ENCODE measurements at regions not wholly inside any gene's neighbourhood (a gene's known extent, or its start where the extent isn't known, plus 50 kb on each side); places are given as distances from the start of the nearest gene placed in this dataset.
"Not testable (repeated sequence)": the region's sequence is repeated elsewhere in the genome, so short reads cannot be mapped to it uniquely, and the experiment has no call there.

GRCh38 chr13:95391362-95391761 lies 90.1 kb upstream of the ABCC4 start:
- DNase-seq, result no peak

GRCh38 chr13:95391785-95392184 lies 90.5 kb upstream of the ABCC4 start:
- no peak for DNase-seq

GRCh38 chr13:95392597-95392996 lies 91.3 kb upstream of the ABCC4 start:
- no peak for DNase-seq

- DNase-seq, result no peak
Measured at GRCh38 chr13:95403349-95404140, 102.3 kb upstream of the ABCC4 start.

GRCh38 chr13:95404141-95404882 lies 103.1 kb upstream of the ABCC4 start:
- peak; percentile 79 for DNase-seq

- no peak for DNase-seq
Measured at GRCh38 chr13:95406176-95406575, 104.9 kb upstream of the ABCC4 start.

GRCh38 chr13:95411428-95412040 lies 110.3 kb upstream of the ABCC4 start:
- DNase-seq, result peak; percentile 6

- no peak for DNase-seq
Measured at GRCh38 chr13:95418946-95419345, 117.7 kb upstream of the ABCC4 start.

GRCh38 chr13:95420501-95420900 lies 119.2 kb upstream of the ABCC4 start:
- DNase-seq, result no peak

GRCh38 chr13:95426631-95427030 lies 125.4 kb upstream of the ABCC4 start:
- DNase-seq, result no peak

GRCh38 chr13:95430525-95430924 lies 122.0 kb upstream of the CLDN10 start:
- DNase-seq, result not testable (repeated sequence)

- no peak for DNase-seq
Measured at GRCh38 chr13:95432141-95432540, 120.4 kb upstream of the CLDN10 start.

GRCh38 chr13:95433537-95433936 lies 119.0 kb upstream of the CLDN10 start:
- DNase-seq, result no peak

- DNase-seq, result no peak
Measured at GRCh38 chr13:95434111-95434510, 118.4 kb upstream of the CLDN10 start.

- no peak for DNase-seq
Measured at GRCh38 chr13:95437561-95437960, 115.0 kb upstream of the CLDN10 start.

GRCh38 chr13:95438297-95438696 lies 114.2 kb upstream of the CLDN10 start:
- DNase-seq, result no peak

GRCh38 chr13:95440441-95441088 lies 112.0 kb upstream of the CLDN10 start:
- DNase-seq, result no peak

- DNase-seq, result no peak
Measured at GRCh38 chr13:95441326-95441725, 111.2 kb upstream of the CLDN10 start.

- no peak for DNase-seq
Measured at GRCh38 chr13:95444006-95444730, 108.4 kb upstream of the CLDN10 start.

GRCh38 chr13:95445131-95445530 lies 107.4 kb upstream of the CLDN10 start:
- no peak for DNase-seq

- no peak for DNase-seq
Measured at GRCh38 chr13:95447814-95448213, 104.7 kb upstream of the CLDN10 start.

GRCh38 chr13:95451656-95452055 lies 100.9 kb upstream of the CLDN10 start:
- no peak for DNase-seq

GRCh38 chr13:95452375-95452774 lies 100.1 kb upstream of the CLDN10 start:
- DNase-seq, result peak; percentile 2
